ENCODE measurements at regions not wholly inside any gene's neighbourhood (a gene's known extent, or its start where the extent isn't known, plus 50 kb on each side); places are given as distances from the start of the nearest gene placed in this dataset.
A peak's percentile ranks its signal among the peaks of the same experiment; 100 is the strongest.

GRCh38 chr20:57838670-57839151 is 128.9 kb upstream of the PMEPA1 start:
- DNase-seq = peak; percentile 80

- DNase-seq = no peak
Measured at GRCh38 chr20:57837208-57838035, 127.6 kb upstream of the PMEPA1 start.

DNA sequence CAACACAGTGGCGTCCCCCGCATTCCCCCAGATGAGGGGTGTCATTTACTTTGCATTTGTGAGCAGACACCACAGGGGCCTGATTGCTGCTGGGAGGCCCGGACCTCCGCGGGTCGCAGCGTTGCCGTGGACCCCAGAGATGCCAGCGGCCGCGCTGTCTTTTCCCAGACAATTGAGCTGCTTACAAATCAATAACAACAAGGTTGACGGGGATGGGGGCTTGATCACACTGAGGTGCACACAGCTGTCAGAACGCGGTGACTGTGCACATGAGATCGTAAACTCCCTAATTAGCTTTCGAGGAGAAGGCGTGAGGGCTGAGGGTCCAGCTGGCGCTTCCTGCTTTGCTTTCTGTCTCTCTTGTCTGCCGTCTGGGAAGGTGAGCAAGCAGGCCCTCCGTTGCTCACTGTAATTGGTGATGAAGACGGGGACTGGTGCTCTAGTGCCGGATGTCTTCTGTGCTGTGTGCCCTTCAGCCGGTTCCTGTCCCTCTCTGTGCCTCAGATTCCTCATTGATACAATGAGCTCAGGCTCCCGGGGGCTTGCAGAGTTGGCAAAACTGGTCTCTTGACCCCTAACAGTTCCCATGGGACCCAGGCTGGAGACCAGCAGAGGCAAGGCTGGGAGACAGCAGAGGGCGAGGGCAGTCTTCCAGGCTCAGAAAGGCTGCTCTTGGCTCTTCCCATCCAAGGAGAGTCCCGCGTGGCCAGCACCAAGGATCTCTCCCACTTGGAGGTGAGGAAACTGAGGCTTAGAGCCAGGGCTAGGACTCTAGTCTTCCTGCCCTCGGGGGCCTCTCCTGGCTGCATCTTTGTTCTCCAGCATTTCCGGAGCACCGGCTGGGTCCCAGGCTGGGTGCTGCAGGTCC is 126.0 kb upstream of the PMEPA1 start:
- no peak for DNase-seq

DNA sequence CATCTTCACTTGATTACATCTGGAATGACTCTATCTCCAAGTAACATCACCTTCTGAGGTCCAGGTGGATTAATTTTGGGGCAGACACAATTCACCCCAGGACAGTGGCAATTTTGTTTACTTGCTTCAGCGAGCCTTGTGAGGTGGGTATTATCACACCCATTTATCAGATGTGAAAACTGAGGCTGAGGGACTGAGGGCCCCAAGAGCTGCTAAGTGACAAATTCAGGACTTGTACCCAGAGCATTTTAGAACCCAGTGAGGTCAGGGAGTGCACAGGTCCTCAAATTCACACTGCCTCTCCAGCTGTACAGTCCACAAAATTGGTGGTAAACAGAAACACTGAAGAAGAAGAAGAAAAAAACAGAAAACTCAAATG is 125.2 kb upstream of the PMEPA1 start:
- no peak for DNase-seq

DNA sequence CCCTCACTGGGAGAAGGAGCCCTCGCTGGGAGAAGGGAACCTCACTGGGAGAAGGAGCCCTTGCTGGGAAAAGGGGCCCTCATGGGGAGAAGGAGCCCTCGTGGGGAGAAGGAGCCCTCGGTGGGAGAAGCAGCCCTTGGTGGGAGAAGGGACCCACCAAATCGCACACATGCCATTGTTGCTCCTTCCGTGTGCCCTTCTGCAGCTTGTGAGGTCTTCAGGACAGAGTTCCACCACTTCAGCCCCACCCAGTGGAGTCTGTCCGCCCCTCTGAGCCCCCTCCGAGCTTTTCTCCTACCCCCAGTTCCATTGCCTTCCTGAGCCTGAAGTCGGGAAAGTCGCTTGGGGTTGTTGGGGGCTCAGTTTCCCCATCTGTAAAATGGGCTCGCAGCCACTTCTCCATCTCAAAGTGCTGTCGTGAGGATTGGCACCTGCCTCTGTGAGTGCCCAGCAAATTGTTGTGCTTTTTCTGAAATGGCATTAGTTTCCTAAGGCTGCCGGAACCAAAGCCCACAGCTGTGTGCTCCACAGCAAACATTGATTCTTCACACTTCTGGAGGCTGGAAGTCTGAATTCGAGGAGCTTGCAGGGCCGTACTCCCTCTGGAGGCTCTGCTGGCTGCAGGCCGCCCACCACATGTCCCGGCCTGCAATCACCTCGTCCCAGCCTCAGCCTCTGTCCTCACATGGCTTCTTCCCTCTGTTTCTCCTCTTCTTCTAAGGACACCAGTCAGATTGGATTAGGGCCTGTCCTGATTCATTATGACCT is 124.7 kb upstream of the PMEPA1 start:
- no peak for DNase-seq

GRCh38 chr20:57831993-57832585 is 122.3 kb upstream of the PMEPA1 start:
- no peak for DNase-seq

GRCh38 chr20:57831326-57831992 is 121.6 kb upstream of the PMEPA1 start:
- DNase-seq = no peak

DNA sequence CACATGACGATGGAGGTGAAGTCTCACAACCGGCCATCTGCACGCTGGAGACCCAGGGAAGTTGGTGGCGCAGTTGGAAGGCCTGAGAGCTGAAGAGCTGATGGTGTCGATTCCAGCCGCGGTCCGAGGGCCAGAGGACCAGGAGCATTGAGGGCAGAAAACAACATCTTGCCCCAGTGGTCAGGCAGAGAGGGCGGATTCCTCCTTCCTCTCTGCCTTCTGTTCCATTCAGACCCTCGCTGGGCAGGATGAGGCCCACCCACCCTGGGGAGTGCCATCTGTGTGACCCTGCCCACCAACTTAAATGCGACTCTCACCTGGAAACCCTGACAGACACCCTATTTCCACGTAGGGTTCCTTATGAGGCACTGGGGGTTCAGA is 120.7 kb upstream of the PMEPA1 start:
- DNase-seq = peak; percentile 5

- DNase-seq = peak; percentile 2
Measured at GRCh38 chr20:57829805-57830514, 120.1 kb upstream of the PMEPA1 start.

- DNase-seq = no peak
Measured at GRCh38 chr20:57829336-57829735, 119.5 kb upstream of the PMEPA1 start.

DNA sequence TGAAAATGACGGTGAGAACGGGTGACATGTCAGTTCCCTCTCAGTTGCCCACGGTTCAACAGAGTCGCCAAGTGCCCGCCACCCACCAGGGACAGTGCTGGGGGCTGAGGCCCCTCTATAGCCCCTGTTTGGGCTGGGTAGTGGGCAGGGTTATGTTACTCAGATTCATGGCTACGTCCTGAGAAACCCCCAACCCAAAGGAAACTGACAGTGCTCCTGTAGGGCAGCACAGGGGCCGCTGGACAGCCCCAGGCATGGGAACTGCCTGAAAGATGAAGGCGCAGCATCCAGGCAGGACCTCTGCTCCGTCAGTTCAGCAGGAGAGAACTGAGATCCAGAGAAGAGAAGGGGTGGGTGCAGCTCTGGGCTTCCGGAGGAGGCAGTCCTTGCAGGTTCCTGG is 118.9 kb upstream of the PMEPA1 start:
- DNase-seq = no peak

- DNase-seq = no peak
Measured at GRCh38 chr20:57826666-57827287, 117.0 kb upstream of the PMEPA1 start.

DNA sequence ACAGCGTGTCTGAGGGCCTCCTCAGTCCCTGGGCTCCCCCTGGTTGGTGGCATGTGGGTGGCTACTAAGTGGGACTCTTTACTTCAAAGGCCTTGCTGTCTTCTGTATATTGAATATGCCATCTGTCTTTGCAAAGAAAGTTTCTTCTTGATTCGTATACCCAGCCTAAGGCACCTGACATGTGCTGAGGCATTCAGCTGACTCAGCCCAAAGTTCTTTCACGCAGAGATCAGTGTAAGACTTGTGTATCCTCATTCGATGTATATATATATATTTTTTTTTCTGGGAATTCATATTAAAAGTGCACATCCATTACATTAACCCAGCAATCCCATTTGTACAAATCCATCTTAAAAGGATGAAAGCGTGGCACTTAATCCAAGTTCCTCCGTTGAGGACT is 115.1 kb upstream of the PMEPA1 start:
- no peak for DNase-seq

- no peak for DNase-seq
Measured at GRCh38 chr20:57821935-57822334, 112.1 kb upstream of the PMEPA1 start.

- no peak for DNase-seq
Measured at GRCh38 chr20:57819691-57820380, 110.0 kb upstream of the PMEPA1 start.

DNA sequence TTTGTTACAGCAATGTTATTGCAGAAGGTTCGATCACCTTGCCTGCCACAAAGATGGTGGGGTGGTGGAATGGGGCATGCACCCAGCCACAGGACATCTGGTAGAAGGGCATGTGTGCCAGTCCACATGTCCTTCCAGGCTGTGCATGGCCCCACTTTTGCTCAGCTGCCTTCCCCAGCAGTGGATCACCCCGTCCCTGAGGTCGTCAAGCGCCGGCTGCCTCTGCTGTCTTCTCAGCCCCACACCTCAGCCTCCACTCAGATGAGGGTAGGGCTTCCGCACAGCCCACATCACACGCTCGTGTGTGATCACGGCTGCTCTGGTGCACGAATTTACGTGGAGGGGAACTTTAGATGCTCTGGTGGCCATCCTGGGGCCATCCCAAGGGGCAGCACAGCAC is 109.5 kb upstream of the PMEPA1 start:
- DNase-seq = no peak

- DNase-seq = no peak
Measured at GRCh38 chr20:57818418-57819181, 108.8 kb upstream of the PMEPA1 start.

DNA sequence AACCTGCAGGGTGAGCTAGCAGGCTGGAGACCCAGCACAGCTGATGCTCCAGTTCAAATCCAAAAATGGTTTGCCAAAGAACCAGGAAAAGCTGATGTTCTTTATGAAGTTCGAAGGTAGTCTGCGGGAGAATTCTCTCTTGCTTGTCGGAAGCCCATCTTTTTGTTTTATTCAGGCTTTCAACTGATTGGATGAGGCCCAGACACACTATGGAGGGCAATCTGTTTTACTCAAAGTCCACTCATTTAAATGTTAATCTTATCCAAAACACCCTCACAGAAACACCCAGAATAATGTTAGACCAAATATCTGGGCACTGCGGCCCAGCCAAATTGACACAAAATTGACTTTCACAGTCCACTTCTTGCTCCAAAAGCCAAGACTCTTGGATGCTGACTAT is 105.6 kb upstream of the PMEPA1 start:
- no peak for DNase-seq

- DNase-seq = no peak
Measured at GRCh38 chr20:57814529-57814928, 104.7 kb upstream of the PMEPA1 start.
